Activated naive CD4-positive, alpha-beta T cell (primary cell): ENCODE measurements at regions not wholly inside any gene's neighbourhood (a gene's known extent, or its start where the extent isn't known, plus 50 kb on each side); places are given as distances from the start of the nearest gene placed in this dataset.

ENCODE experiments used
- DNase-seq, 4 experiments: peaks; one replicate each; lab custom pipeline; 2025; lab: John Stamatoyannopoulos, UW

- DNase-seq = no peak
Measured at GRCh38 chr6:40268166-40268565, 319.0 kb downstream of the LRFN2 start.

DNA sequence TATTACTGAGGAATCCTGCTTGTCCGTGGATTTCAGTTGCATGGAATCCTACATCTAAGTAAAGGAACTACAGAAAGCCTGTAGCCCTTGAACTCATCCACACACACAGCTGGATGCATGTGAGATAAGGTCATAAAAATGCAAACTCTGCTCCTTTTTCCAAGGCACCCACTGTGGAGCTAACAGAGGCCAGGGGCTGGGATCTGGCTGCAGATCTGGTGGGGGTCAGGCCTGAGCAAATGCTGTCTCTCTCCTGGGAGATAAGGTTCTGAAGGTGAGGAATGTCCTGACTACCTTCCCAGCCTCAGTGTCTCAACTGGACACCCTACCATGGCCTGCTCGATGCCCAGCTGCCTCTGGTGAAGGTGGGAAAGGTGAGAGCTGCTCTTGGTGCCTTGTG, 321.5 kb downstream of the LRFN2 start:
- DNase-seq = no peak

- DNase-seq = no peak
Measured at GRCh38 chr6:40263970-40264369, 323.2 kb downstream of the LRFN2 start.

GRCh38 chr6:40262363-40262762, 324.8 kb downstream of the LRFN2 start:
- DNase-seq = no peak

GRCh38 chr6:40258531-40258930, 324.3 kb upstream of the MOCS1 start:
- no peak for DNase-seq

GRCh38 chr6:40256831-40257230, 322.6 kb upstream of the MOCS1 start:
- DNase-seq = no peak

DNA sequence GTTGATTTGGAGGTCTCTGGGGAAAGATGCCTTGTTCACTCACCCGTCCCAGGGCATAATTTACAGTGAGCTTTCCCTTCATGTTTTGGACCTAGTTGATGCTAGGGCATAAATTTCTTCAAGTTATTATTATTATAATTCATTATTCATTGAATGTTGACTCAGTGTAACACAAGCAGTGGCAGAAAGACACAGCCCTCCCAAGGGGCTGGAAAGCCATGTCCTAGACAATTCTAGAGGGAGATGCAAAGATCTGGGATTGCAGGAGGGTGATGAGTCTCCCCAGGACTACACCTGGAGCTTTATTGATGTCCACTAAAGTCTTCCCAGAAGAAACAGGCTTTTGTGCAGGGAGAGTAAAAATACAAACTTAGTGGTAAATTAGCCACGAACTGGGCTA, 322.0 kb upstream of the MOCS1 start:
- DNase-seq = no peak

GRCh38 chr6:40253420-40253819, 319.2 kb upstream of the MOCS1 start:
- no peak for DNase-seq

GRCh38 chr6:40252531-40253258, 318.4 kb upstream of the MOCS1 start:
- DNase-seq = no peak

DNA sequence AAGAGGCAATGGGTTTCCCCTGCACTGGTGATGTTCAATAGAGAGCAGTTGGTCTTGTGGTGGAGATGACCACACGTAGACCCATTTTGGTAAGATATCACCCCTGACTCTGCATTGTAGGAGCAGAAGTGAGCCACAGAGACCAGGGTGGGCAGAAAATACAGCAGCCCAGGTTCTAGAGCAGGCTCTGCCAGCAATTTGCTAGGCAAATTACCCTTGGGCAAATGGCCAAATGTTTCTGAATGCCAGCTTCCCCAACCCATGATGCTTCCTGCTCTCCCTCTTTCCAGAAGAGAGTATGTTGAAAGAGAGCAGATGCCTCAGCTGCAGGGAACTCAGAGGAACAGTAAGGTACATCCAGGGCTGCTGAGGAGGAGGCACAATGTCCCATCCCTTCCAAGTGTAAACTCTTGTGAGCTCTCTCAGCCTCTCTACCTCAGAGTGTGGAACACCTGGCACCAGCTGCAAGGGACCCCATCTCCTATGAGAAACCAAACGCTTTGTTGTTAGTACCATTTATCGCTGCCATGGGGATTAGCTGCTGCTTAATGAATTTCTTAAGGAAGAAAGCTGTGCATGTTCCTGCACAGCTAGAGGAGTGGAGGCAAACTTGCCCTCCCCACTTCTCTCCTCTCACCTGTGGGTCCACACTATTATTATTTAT, 317.5 kb upstream of the MOCS1 start:
- DNase-seq = no peak

GRCh38 chr6:40249935-40250334, 315.7 kb upstream of the MOCS1 start:
- no peak for DNase-seq

DNA sequence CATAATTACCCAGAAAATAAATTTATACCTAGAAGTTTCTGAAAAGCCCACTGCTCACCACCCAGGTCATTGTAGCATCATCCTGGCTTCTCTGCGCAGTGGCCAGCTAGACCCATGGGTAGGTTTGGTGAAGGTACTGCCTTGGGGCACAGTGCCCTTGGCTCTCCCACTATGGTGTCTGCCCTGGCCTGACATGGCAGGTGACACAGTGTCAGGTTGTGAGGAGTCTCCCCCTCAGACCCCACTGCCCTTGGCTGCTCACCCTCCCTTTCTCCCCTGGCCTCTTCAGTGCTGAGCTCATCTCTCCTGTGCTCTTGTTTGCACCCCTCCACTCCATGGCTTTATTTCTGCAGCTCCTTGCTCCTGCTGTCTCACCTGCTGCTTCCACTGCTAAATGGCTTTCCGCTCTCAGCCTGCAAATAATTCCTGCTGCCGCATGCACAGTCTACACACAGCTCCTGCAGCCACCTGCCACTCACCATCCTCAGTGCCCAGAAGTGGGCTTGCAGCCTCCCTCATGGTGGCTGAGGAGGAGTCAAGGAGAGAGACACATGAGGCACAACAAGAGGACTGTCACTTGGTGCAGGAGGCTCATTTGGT, 313.4 kb upstream of the MOCS1 start:
- no peak for DNase-seq

DNA sequence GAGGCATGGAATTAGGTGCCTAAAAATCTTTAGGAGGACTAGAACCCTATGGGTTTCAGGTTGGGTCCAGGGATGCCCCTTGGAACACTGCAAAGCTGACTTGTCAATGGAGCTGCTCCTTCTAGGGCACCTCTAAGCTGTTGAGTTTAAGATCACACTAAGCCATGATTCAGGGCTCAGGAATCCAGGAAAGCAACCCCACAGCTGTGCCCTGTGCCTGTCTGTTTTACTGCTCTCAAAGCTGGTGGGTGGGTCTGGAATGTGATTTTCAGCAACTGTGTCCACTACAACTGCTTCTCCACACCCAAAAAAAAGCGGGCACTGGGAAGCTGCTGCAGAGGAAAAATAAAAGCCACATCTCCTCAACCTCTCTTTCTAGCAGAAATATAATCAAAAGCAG, 310.4 kb upstream of the MOCS1 start:
- DNase-seq = no peak

DNA sequence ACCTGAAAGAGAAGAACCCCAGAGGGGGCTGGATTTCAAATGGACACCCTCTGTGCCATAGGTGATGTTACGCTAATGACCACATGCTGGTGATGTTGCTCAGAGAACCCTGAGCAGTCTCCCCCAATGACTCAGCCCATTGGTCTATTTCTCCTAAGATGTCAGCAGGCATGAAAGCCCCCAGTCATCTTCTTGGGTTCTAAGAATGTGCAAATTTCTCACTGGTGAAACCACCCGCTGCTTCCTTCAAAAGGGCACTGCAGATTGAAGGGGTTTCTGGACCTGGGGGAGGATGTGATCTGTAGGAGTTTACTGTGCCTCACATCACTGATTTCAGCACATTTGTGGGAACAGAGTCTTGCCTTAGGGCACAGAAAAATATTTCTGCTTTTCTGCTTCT, 298.4 kb upstream of the MOCS1 start:
- DNase-seq = no peak

- DNase-seq = no peak
Measured at GRCh38 chr6:40227735-40228134, 293.5 kb upstream of the MOCS1 start.

DNA sequence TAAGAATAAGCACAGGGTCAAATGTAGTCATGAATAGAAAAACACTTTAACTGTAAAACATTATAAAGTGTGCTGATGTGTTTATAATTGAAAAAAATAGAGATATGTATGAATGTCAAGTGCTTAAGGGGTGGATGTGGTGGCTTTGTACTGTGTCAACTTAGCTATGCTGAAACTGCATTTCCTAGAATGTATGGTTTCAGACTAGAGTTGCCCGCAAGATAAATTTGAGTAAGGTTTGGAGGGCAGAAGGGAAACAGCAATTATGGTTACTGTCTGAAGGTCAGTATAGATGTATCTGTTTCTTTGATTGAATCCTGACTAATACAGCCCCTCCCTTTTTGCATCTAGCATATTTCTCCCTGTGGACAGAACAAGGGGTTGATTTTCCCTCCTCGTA, 288.1 kb upstream of the MOCS1 start:
- no peak for DNase-seq

DNA sequence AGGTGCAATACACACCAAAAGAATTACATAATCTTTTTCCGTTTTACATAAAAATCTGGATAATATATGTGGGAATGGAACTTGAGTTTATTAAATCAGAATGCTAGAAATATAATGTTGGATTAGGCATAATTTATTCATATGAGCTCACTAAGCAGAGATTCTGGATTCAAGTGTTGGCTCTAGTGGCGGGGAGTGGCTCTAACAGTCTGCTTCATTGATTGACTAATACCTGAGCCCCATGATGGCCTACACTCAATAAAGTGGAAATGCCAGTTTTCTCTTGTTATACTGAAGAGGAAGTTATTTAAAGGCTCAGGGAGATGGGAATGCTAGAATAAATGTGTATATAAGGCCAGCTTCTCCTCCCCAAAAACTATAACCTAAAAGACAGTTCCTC, 285.5 kb upstream of the MOCS1 start:
- no peak for DNase-seq

DNA sequence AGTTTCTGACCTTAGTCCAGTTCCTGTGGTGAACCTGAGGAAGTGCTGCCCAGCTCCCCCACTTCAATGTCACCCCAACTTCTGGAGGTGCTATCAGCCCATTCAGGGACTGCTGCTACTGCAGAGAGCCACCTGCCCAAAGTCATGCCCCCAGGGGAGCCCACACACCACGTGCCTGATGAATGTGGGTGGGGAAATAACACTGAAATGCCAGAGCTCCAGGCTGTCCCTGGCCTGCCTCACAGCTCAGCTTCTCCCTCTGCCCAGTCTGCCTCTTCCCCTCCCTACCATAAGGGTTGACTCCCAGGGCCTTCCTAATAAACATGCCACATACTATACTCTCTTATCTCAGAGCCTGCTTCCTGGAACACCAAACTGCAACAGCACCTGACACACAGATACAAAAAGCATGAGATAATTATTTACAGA, 276.4 kb upstream of the MOCS1 start:
- DNase-seq = no peak

DNA sequence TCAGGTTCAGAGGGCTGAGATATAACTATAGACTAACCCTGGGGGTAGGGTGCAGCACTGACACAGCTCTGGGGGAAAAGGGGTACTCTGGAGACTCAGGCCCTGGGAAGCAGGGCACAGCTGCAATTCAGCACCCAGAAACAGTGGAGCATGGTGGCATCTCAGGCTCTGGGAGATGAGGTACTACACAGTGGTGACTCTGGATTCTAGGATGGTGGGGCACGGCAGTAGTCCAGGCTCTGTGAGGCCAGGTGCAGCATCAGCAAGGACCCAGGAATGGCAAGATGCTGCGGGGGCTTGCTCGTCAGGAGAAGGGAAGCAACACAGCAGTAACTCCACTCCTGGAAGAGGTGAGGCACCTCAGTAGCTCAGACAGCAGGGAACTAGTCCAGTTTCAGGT, 271.5 kb upstream of the MOCS1 start:
- DNase-seq = no peak

- DNase-seq = no peak
Measured at GRCh38 chr6:40205004-40205403, 270.7 kb upstream of the MOCS1 start.

DNA sequence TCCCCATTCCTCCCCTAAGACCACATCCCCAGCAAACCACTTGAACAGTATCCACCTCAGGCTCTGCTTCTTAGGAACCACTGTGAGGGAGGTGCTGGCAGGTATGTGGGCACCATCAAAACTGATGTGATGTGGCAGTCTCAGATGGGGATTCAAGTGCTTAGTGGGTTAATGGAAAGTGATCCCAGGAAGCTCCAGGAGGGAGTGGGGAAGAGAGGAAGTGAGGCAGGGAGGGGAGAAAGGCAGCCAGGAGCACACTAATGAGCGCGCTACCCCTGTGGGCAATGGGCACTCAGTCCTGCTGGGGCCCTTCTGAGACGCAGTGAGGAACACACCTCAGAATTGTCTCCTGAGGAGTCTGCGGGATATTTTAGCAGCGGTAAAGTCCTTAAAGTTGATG, 263.1 kb upstream of the MOCS1 start:
- no peak for DNase-seq

DNA sequence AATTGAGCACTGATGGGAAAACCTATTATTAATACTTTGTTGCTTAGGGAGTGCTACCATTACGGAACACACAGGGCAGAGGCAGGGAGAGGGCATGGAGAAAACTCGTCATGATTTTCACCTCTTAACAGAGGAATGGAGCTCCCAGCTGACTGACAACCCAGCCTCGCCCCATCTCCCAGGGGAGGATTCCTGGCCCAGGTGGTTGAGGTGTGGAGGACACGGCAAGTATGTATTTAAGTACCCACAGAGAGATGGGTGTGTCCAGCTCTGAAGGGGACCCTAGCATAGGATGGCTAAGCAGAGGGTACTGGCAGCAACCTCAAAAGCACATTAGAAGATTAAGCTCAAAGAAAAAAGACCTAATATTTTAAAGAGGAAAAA, 261.9 kb upstream of the MOCS1 start:
- DNase-seq = no peak

DNA sequence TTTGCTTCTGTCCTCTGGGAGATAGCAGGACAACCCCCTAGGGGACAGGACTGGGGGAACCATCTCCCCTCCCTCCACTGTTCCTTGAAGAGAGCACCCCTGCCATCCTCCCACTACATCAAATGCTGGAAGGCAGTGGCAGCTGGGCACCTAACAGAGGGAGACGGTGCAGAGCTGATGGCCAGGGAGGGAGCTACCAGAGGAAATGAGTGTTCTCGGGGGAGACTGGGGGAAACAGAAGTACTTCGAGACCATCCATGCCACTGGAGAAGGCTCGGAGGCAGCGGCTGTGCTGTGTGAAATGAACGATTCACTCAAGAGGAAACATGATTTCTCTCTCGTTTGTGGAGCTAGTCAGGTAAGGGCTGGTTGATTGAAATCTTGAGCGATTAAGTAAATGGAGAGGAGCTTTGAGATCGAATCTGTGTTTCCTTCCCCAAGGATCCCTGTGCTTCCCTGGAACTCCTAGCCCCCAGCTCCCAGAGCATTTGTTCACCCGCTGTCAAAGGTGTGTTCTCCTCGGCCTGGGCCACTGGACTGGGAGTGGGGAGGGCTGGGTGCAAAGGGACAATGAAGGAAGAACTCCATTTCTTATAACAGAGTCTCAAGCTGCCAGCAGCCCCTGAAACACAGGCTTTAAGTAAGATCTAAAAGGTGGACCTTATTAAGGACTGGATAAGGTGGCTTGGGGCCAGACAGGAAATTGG, 261.3 kb upstream of the MOCS1 start:
- DNase-seq = no peak
